SK-N-SH (cell line): ENCODE measurements at regions not wholly inside any gene's neighbourhood (a gene's known extent, or its start where the extent isn't known, plus 50 kb on each side); places are given as distances from the start of the nearest gene placed in this dataset.

Experiments used
- CTCF ChIA-PET: fragments of 300-600, 350-600 bp; formaldehyde crosslinking; extraction: SDS; loops from one replicate; lab custom pipeline; 2021; lab: Yijun Ruan, JAX
- POLR2A ChIA-PET: fragments of 350-600 bp; sonication (Branson Sonifier 250); formaldehyde crosslinking; extraction: SDS; loops from one replicate; lab custom pipeline; 2020; ENCODE audit warnings: antibody characterized with exemption, inconsistent platforms; lab: Yijun Ruan, JAX
- DNase-seq: peaks from one replicate; pipeline ENCODE4 v3.0.0; 2012
- H2AFZ ChIP-seq: fragments of 200-600 bp; sonication (generic); 2 replicates; pipeline ENCODE4 v1.8.1; 2016; ENCODE audit warnings: antibody characterized with exemption, mild to moderate bottlenecking, low read depth
- H3F3A ChIP-seq: fragments of 200-600 bp; sonication (generic); replicated peaks from 2 replicates; pipeline ENCODE3; 2016; ENCODE audit warnings: antibody characterized with exemption, mild to moderate bottlenecking; ENCODE audit not compliant: insufficient read depth
- H3K27ac ChIP-seq, 2 experiments: fragments of 200-500 bp in 1 of 2; fragments of 200-600 bp in 1 of 2; sonication (Bioruptor generic) in 1 of 2; sonication (generic), shearing (Covaris generic) in 1 of 2; 2 replicates each; pipeline versions ENCODE4 v1.5.1 to v1.6.1; 2014 to 2016; ENCODE audit warnings: low read depth in 2 of 2, inconsistent platforms in 1 of 2, low read length in 1 of 2, mild to moderate bottlenecking in 1 of 2, mixed read lengths in 1 of 2
- H3K27me3 ChIP-seq: fragments of 200-600 bp; sonication (generic), shearing (Covaris generic); 2 replicates; pipeline ENCODE4 v1.6.1; 2016; ENCODE audit warnings: mixed run types; ENCODE audit not compliant: insufficient read depth
- H3K36me3 ChIP-seq, 2 experiments: fragments of 200-500 bp in 1 of 2; fragments of 200-600 bp in 1 of 2; sonication (Bioruptor generic) in 1 of 2; sonication (generic) in 1 of 2; replicated peaks in 1 of 2; 2 replicates each; pipeline versions ENCODE3 to v1.5.1; 2014 to 2016; ENCODE audit warnings: low read length in 1 of 2, mild to moderate bottlenecking in 1 of 2; ENCODE audit not compliant: insufficient read depth in 2 of 2, control insufficient read depth in 1 of 2
- H3K4me1 ChIP-seq, 2 experiments: fragments of 200-500 bp in 1 of 2; fragments of 200-600 bp in 1 of 2; sonication (Bioruptor generic) in 1 of 2; sonication (generic), shearing (Covaris generic) in 1 of 2; 2 replicates each; pipeline versions ENCODE4 v1.5.1 to v1.6.1; 2014 to 2016; ENCODE audit warnings: low read depth in 1 of 2, low read length in 1 of 2, mixed run types in 1 of 2; ENCODE audit not compliant: insufficient read depth in 2 of 2, control insufficient read depth in 1 of 2
- H3K4me2 ChIP-seq: fragments of 200-600 bp; sonication (generic), shearing (Covaris generic); 2 replicates; pipeline ENCODE4 v1.6.1; 2017; ENCODE audit warnings: mixed run types
- H3K4me3 ChIP-seq, 2 experiments: fragments of 200-500 bp in 1 of 2; fragments of 200-600 bp in 1 of 2; sonication (Bioruptor generic) in 1 of 2; sonication (generic), shearing (Covaris generic) in 1 of 2; 2 replicates each; pipeline versions ENCODE4 v1.5.1 to v1.8.1; 2014 to 2016; ENCODE audit warnings: low read depth in 2 of 2, inconsistent platforms in 1 of 2, low read length in 1 of 2, mild to moderate bottlenecking in 1 of 2, mixed read lengths in 1 of 2, moderate library complexity in 1 of 2
- H3K79me2 ChIP-seq: fragments of 200-600 bp; sonication (generic); 2 replicates; pipeline ENCODE4 v1.8.1; 2017; ENCODE audit warnings: mild to moderate bottlenecking; ENCODE audit not compliant: insufficient read depth
- H3K9ac ChIP-seq: fragments of 200-600 bp; sonication (generic); 2 replicates; pipeline ENCODE4 v1.6.1; 2017; ENCODE audit warnings: mixed run types
- H3K9me2 ChIP-seq: fragments of 200-600 bp; sonication (generic); 2 replicates; pipeline ENCODE4 v1.6.1; 2017; ENCODE audit warnings: mixed run types
- H3K9me3 ChIP-seq: fragments of 200-600 bp; sonication (generic); 2 replicates; pipeline ENCODE4 v1.6.1; 2017; ENCODE audit warnings: mixed run types, mild to moderate bottlenecking, moderate library complexity
- H4K20me1 ChIP-seq: fragments of 200-600 bp; sonication (generic); 2 replicates; pipeline ENCODE4 v1.6.1; 2017; ENCODE audit warnings: mild to moderate bottlenecking, mixed run types; ENCODE audit not compliant: insufficient read depth
- CHD2 ChIP-seq: fragments of 150-350 bp; IDR thresholded peaks from 2 replicates; pipeline ENCODE4 v1.6.1; 2018; ENCODE audit warnings: low read length; ENCODE audit not compliant: partially characterized antibody
- ELF1 ChIP-seq: IDR thresholded peaks from 2 replicates; pipeline ENCODE4 v1.4.0; 2012
- EP300 ChIP-seq, 2 experiments: IDR thresholded peaks; 2 replicates each; pipeline versions ENCODE4 v1.4.0 to v1.6.1; 2012; ENCODE audit warnings: borderline replicate concordance in 1 of 2, low read depth in 1 of 2, low read length in 1 of 2
- FOSL2 ChIP-seq: IDR thresholded peaks from 2 replicates; pipeline ENCODE4 v1.4.0; 2012; ENCODE audit warnings: low read depth, mild to moderate bottlenecking, moderate library complexity, borderline replicate concordance
- GABPA ChIP-seq: IDR thresholded peaks from 2 replicates; pipeline ENCODE4 v1.4.0; 2012; ENCODE audit warnings: low read depth, mild to moderate bottlenecking
- GATA2 ChIP-seq: sonication (generic); formaldehyde crosslinking; IDR thresholded peaks from 2 replicates; pipeline ENCODE4 v1.5.0; 2020; ENCODE audit warnings: mild to moderate bottlenecking, missing genetic modification reagents
- IRF3 ChIP-seq: fragments of 150-350 bp; IDR thresholded peaks from 2 replicates; pipeline ENCODE4 v1.6.1; 2016; ENCODE audit warnings: mild to moderate bottlenecking, low read depth, low read length
- MXI1 ChIP-seq: IDR thresholded peaks from 2 replicates; pipeline ENCODE4 v1.6.1; 2012; ENCODE audit warnings: mild to moderate bottlenecking, low read depth, low read length, improper control_type of control experiment
- NFIC ChIP-seq: IDR thresholded peaks from 2 replicates; pipeline ENCODE4 v1.4.0; 2012; ENCODE audit warnings: borderline replicate concordance
- PBX3 ChIP-seq: IDR thresholded peaks from 2 replicates; pipeline ENCODE4; 2012
- POLR2AphosphoS5 ChIP-seq: IDR thresholded peaks from 2 replicates; pipeline ENCODE4 v1.6.1; 2012; ENCODE audit warnings: low read depth, low read length
- REST ChIP-seq: IDR thresholded peaks from 2 replicates; pipeline ENCODE4 v1.6.1; 2012; ENCODE audit warnings: mild to moderate bottlenecking, low read depth, low read length, moderate library complexity
- RFX5 ChIP-seq: IDR thresholded peaks from 2 replicates; pipeline ENCODE4 v1.6.1; 2012; ENCODE audit warnings: mild to moderate bottlenecking, improper control_type of control experiment, low read length
- SMC3 ChIP-seq: IDR thresholded peaks from 2 replicates; pipeline ENCODE4 v1.6.1; 2012; ENCODE audit warnings: low read depth, low read length, improper control_type of control experiment
- WGBS: methylation state at CpG from one replicate; pipeline ENCODE4 v1.1.6; 2017; ENCODE audit warnings: low lambda C conversion rate; 5-methylcytosine and 5-hydroxymethylcytosine counted together
- TF ChIP-seq, protein P1 (sequence below): fragments of 200-600 bp; sonication (generic); IDR thresholded peaks from 2 replicates; pipeline ENCODE4 v1.6.1; 2017; ENCODE audit warnings: antibody characterized with exemption, mild to moderate bottlenecking, moderate library complexity
- TF ChIP-seq, protein P2 (sequence below): IDR thresholded peaks from 2 replicates; pipeline ENCODE4 v1.4.0; 2012; ENCODE audit warnings: low read depth, borderline replicate concordance

DNA sequence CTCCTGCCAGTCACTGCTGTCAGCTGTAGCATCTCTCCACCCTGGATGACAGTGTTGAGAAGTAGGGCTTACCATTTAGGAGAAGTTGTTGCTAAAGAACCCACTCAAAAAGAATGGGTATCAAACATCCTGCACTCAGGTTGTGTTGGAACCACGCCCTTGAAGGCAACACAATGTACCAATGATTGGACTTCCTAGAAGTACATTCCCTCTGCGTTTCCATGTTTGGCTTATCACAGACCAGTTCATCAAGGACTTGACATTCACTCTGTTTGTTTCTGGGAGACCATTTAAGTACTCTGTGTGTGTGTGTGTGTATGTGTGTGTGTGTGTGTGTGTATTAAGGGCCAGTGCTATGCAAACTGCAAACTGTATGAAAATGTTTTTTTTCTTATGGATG lies 200.6 kb upstream of the GATB start (continued):
- TF ChIP-seq REST (no peak), MXI1 (no peak)

GRCh38 chr4:151960449-151961230 lies 199.8 kb upstream of the GATB start:
- 40% methylated on average over 11 of the region's 11 CpGs for WGBS
- H3K9me3 ChIP-seq: no peaks in the 10 kb centered on the region
- no peak overlapping the region for H2AFZ ChIP-seq
- no peaks in the 10 kb centered on the region for H3F3A ChIP-seq
- no peak overlapping the region for H3K4me2 ChIP-seq
- H3K4me1 ChIP-seq: peaks cover 0 to 6% of the 10 kb centered on the region in 2 experiments; a peak in 1 of 4 replicates
- H3K4me3 ChIP-seq: no peak overlapping the region
- H3K27ac ChIP-seq: no peak overlapping the region
- no peaks in the 10 kb centered on the region for H3K79me2 ChIP-seq
- H3K9me2 ChIP-seq: no peaks in the 10 kb centered on the region
- CTCF ChIA-PET: interaction anchor here (1.7 kb wide), 1 partner anchor 12 kb away, joined by 4 read pairs; no protein-coding TSS in a partner anchor
- no peak for DNase-seq
- no peaks in the 10 kb centered on the region for H3K27me3 ChIP-seq
- no peak overlapping the region for H3K9ac ChIP-seq
- no peaks in the 10 kb centered on the region for H4K20me1 ChIP-seq
- TF ChIP-seq, protein P1, sequence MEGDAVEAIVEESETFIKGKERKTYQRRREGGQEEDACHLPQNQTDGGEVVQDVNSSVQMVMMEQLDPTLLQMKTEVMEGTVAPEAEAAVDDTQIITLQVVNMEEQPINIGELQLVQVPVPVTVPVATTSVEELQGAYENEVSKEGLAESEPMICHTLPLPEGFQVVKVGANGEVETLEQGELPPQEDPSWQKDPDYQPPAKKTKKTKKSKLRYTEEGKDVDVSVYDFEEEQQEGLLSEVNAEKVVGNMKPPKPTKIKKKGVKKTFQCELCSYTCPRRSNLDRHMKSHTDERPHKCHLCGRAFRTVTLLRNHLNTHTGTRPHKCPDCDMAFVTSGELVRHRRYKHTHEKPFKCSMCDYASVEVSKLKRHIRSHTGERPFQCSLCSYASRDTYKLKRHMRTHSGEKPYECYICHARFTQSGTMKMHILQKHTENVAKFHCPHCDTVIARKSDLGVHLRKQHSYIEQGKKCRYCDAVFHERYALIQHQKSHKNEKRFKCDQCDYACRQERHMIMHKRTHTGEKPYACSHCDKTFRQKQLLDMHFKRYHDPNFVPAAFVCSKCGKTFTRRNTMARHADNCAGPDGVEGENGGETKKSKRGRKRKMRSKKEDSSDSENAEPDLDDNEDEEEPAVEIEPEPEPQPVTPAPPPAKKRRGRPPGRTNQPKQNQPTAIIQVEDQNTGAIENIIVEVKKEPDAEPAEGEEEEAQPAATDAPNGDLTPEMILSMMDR: no peak
- TF ChIP-seq SMC3: no peak
- no peak for TF ChIP-seq ELF1
- TF ChIP-seq CHD2: no peak
- no peak for TF ChIP-seq RFX5
- TF ChIP-seq POLR2AphosphoS5: no peak
- TF ChIP-seq GATA2 (CRISPR knock-in tag): no peak
- no peak for TF ChIP-seq NFIC
- no peak for TF ChIP-seq REST
- TF ChIP-seq GABPA: no peak
- TF ChIP-seq EP300 (IDR thresholded peaks at IDR 0.05; ENCODE audit: borderline replicate concordance in 1 of 2, low read depth in 1 of 2, low read length in 1 of 2): no peak
- TF ChIP-seq FOSL2: no peak
- no peak for TF ChIP-seq PBX3
- no peak for TF ChIP-seq IRF3
- TF ChIP-seq, protein P2, sequence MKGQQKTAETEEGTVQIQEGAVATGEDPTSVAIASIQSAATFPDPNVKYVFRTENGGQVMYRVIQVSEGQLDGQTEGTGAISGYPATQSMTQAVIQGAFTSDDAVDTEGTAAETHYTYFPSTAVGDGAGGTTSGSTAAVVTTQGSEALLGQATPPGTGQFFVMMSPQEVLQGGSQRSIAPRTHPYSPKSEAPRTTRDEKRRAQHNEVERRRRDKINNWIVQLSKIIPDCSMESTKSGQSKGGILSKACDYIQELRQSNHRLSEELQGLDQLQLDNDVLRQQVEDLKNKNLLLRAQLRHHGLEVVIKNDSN: no peak
- H3K36me3 ChIP-seq: no peaks in the 10 kb centered on the region
- POLR2A ChIA-PET: no interaction called here
